ENCODE measurements at regions not wholly inside any gene's neighbourhood (a gene's known extent, or its start where the extent isn't known, plus 50 kb on each side); places are given as distances from the start of the nearest gene placed in this dataset.

DNA sequence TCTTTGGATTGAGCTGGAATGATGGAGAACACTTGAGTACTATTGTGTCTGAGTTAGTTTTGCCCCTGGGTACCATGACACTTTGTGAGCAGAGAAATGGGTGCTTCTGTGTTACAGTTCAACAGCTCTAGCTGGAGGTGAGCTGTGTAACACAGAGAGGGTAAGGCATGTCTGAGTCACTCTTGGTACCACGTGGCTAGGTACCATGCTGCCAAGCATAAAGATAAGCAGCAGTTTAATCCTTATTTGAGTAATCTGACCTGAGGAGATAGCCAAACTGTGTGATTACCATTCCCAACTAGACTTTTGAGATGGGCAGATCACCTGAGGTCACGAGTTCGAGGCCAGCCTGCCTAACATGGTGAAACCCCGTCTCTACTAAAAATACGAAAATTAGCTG lies 122.0 kb downstream of the OLFM4 start:
- no peak for DNase-seq

DNA sequence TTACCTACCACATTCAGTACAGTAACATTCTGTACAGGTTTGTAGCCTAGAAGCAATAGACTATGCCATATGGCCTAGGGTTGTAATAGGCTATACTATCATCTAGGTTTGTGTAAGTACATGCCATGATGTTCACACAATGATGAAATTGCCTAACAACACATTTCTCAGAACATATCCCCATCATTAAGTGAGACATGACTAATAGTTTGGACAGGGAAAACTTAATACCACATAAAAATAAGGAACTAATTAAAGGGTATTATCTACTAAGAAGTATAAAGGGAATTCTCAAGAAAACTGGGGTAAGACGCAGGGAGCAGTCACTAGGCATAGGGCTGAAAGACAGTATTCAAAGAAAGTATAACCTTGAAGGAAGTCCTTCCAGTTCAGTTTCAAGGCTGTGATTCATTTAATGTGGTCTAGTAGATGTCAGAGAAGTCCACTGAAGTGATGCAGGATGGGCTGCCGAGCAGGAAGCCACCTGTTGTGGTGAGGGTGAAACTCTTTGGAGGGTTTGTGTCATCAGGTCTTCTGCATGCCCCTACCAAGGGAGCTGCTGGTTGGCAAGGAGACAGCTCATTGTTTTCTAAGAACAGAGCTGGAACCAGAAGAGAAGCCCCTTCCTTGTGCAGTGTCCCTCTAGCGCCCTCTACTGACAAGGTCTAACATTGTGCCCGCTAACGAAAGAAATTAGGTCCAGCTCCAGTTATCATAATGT lies 122.9 kb downstream of the OLFM4 start:
- DNase-seq: peak; percentile 38 to 43

DNA sequence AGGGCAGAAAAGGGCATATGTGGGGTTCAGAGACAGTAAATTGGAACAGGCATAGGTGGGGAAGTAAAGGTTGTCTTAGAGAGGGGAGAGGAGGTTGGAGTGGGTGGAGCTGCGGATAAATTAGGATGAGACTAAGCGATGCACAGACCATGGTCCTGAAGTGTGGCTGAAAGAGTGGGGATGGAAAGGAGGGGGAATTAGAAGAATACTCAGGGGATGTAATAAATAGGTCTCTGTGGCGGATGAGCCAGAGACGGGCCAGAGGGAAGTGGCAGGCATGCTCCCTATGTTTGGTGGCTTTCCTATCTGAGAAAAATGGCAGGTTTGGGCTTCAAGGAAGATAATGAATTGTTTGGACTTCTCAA lies 123.4 kb downstream of the OLFM4 start:
- no peak for DNase-seq

DNA sequence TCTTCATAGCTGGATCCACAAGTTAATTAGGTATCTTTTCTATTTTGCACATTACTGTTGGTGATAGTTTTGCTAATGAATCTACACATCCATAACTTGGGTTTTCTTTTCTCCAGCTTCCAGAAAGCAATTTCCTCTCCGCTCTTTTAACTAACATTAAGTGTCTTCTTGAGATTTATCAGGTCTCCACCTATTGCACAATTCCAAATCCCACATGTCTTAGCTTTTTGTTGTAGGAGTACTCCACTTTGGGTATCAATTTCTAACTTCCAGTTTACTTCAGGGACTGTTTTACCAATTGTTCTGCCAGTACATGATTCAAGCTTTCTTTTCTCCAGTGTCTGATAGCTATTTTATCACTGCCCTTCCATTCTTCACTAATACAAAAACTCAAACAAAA lies 129.6 kb downstream of the OLFM4 start:
- DNase-seq: no peak

DNA sequence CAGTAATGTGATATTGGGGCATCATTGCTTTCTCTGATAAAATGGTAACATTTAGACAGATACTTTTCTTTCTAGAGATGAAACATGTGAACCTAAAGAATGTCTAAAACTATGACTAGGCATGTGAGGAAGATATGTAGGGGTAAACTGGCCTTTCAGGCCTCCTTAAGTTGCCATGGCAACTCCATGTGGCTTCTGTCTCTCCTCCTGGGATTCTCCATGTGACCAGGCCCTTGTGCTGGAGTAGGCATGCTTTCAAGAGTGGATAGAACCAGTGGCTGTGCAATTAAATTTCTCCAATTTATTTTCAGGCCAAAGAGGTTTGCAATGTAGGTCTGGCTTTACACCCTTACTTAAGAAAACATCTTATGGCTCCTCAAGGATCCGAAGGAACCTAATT lies 130.8 kb downstream of the OLFM4 start:
- no peak for DNase-seq

DNA sequence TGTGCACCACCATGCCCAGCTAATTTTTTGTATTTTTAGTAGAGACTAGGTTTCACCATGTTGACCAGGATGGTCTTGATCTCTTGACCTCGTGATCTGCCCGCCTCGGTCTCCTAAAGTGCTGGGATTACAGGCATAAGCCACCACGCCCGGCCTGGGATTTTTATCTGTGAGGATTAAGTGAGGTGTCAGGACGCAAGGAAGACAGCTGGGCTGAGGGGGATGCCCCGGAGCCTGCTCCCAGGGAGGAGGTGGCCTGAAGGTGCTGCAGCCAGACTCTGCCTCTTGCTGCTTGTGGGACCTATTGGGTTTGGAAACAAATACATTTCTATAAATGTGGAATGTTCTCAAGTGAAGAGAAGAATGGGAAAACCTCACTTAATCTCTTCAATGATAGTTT lies 131.6 kb downstream of the OLFM4 start:
- DNase-seq: no peak

DNA sequence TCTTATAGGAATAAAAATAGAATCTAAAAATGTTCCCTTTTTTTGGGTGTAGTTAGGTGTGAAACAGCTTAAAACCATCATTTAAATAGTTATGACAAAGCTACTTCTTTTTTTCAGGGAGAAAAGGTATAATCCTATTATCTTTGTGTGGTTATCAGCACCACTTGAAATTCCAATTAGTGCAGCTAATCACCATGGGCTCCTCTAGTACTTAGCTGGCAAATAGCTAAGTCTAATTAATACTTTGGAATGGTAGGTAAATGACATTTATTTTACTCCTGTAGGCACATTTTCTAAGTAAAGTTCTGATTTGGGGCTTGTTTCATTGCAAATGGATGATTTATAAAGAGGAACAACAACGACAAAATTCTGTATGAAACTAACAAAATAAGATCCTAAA lies 132.6 kb downstream of the OLFM4 start:
- DNase-seq: no peak

DNA sequence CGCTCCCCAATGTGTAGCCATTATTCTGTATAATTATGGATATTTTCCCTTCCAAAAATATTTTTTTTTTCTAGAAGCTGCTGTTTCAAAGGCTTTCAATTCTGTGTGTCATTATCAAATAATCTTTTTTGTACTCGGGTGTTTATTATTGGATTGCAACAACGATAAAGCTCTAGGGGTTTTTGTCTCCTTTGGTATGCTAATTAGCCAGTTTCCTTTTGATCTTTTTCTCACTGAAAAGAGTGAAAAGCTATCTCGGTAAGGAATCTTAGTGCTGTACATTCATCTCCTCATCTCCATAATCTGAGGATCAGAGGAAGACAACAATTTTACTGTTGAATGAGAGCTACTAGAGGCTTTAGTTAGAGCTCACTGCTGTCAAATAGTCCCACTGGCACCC lies 136.6 kb downstream of the OLFM4 start:
- no peak for DNase-seq

DNA sequence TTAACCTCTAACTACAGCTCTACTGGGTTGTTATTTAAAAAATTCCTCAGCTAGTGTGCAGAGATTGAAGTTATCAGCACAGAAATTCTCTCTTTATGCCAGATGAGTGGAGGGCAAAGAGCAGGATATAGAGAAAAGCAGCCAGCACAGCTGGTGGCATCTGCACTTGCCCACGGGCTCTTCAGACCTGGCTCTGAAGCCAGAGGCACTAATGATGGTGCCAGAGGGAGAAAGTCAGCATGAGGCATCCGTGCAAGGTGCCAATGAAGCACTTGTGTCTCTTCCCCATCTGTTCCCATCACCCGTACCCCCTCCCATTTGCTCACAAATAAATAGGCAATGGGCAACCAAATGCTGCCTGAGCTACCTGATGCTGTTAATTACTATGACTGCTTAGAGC lies 138.9 kb downstream of the OLFM4 start:
- DNase-seq: no peak

DNA sequence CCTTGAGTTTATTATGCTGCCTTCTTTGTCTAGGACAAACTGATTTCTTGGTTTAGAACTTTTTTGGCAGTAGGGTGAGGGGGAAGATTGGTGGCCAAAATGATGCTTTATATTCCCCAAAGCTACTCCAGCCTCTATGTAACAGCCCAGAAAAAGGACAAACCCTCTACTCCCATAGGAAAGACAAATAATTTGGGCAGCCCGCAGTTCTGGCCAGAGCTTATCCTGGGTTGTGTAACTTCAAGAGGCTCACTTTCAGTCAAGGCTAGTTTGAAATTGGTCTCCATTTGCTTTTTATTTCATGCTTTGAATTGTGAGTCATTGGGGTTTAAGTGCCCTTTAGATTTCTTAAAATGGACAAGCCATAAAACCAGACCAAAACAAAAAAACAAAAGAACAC lies 142.3 kb downstream of the OLFM4 start:
- DNase-seq: no peak

DNA sequence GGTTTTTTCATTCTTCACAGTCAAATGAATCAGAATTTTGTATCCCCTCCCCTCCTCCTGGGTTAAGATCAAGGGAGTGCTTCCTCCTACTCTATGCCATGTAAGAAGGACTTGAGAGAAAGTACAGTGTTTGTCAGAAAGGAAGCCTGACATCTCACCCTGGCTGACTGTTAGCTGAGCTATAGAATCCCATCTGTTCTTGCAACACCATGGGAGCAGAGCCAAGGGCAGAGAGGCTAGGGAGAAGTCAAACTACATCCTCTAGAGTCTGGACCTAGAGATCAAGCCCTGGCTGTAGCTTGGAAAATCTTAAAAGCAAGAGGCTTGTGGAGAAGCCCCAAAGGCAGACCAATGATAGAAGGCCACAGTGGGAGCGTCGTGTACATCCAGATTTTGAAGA lies 145.9 kb downstream of the OLFM4 start:
- DNase-seq: no peak

DNA sequence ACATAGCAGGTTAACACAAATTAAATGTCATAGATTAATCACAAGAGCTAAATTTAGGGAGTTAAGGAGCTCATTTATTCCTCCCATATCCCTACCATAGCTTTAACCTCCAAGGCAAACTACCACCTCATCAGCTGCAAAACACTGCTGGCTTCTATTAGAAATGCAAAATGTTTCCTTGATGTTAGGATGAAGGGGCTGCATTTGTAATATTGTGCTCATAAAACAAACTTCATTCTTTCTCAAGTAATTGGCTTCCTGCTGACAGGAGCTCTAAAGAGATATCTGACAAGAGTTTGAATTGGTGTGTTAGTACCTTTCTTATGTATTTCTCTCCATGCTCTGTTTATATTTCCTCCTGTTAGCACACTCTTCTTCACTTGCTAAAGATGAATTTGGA lies 152.1 kb downstream of the OLFM4 start:
- DNase-seq: no peak

DNA sequence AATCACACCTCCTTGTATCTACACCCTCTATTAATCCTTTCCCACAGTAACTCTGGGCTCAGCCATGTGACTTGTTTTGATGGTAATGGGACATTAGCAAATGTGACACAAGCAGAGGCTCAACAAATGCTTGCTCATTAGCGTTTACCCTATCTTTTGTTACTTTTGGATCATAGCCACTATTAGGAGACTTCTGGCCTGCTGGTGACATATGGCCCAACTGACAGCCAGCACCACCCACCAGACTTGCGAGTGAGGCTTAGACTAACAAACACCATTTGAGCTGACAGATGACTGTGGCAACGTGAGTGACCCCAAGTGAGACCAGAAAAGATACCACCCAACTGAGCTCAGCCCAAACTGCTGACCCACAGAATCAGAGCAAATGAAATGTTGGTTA lies 154.1 kb downstream of the OLFM4 start:
- no peak for DNase-seq

DNA sequence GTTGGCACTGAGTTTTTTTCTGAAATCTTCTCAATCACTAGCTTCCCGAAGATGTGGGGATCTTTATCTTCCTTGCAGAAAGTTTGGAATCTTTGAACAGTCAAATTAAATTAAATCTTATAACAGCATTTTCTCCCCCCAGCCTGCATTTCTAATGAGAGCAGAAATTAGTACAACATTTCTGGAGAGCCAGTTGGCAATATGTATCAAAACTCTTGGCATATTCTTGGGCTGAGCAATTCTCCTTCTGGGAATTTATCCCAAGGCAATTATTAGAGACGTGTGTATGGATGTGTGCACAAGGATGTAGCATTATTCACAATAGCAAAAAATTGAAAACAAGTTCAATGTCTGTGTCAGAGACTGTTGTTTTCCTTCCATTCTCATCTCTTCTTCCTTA lies 159.5 kb downstream of the OLFM4 start:
- no peak for DNase-seq

DNA sequence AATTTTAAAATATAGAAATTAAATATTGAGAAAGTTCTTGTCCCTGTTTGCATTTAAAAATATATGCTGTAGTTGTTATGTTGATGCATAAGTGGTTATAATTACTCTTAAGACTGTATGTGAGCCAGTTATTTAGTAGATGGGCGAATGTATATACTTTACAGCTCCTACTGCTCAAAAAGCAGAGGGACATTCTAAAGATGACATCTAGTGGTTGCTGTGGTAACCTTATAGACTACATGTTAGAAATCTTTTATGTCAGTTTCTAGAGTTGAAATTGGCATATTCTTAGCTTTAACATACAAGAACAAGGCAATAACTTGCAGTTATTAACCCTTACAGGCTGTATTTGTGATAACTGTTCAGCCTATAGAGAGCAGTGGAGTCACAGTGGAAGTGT lies 160.5 kb downstream of the OLFM4 start:
- DNase-seq: no peak

DNA sequence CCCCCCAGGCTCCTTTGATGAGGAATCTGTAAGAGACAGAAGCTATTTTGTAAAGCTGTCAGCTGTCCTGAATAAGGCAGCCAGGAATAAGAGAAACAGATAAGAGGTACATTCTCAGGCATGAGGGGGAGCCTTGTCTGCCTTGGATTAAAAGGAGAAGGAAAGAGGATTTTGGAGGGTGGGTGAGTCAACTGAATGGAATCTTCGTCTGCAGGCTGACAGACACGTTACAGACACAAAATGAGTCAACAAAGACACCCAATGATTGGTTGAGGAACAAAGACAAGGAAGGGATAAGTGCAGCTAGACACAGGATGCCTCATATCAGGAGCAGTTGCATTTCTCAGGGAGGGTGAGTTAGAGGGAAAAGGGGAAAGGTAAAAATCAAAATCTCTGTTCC lies 162.5 kb downstream of the OLFM4 start:
- DNase-seq: no peak

DNA sequence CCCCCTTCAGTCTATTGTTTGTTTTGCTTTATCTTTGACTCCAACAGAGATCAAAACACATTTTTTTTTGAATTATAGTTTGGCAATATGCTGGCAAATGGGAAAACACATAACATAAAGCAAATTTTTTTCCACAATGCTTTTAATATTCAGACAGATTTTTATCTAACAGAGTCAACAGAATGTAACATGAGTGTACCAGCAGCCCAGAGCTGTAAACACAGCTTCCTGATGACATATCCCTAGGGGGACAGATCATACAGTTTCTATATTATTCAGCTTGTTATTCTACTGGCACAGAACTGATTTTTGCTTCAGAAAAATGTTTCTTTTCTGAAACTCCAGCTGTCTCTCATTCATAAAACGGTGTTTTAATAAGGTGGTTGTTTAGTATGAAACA lies 168.8 kb downstream of the OLFM4 start:
- DNase-seq: no peak

DNA sequence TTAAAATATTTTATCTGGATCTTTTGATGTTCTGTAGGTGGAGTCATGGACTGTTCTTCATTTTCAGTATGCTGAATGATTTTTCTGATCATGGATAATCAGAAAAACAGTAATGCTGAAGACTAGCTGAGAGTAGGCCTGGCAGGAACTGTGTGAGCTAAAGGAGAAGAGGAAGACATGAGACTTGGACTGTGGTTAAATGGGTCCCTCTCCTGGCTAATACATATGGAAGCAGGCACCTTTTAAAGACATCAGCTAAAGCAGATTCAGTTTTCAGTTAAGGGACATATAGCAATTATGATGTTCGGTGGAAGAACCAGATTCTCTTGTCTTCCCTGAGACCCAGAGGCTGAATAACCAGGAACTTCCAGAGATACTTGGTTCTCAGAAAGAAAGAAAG lies 169.4 kb downstream of the OLFM4 start:
- no peak for DNase-seq

DNA sequence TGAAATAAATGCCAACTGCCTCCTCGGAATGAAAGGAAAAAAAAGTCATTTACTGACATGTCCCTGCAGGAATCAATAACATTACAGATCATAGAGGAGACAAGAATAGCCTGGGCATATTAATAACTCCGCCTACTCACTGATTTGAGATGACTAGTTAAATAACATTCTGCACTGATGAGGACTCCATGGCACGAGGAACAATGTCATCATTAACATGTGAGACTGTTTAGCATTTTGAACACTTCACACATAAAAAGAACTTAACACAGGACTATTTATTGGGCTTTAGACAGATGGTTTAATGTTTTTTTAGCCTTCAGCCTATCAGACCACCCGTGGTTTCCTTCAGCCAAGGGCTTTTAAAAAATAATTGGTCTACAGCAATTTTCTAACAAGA lies 170.1 kb downstream of the OLFM4 start:
- no peak for DNase-seq

DNA sequence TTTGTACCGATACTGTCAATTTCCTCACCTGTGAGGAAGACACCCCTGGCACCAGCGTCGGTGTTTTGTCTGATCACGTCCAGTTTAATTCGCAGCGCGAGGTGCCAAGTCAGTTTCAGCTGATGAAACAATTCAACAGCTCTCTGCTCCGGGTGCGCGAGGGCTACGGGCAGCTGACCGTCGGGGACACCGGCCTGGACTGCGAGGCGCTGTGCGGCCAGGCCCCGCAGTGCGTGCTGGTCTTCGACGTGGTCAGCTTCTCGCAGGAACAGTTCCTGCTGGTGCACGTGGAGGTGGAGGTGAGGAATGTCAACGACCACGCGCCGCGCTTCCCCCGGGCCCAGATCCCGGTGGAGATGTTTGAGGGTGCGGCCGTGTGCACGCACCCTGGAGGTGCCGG lies 171.5 kb downstream of the OLFM4 start:
- no peak for DNase-seq

DNA sequence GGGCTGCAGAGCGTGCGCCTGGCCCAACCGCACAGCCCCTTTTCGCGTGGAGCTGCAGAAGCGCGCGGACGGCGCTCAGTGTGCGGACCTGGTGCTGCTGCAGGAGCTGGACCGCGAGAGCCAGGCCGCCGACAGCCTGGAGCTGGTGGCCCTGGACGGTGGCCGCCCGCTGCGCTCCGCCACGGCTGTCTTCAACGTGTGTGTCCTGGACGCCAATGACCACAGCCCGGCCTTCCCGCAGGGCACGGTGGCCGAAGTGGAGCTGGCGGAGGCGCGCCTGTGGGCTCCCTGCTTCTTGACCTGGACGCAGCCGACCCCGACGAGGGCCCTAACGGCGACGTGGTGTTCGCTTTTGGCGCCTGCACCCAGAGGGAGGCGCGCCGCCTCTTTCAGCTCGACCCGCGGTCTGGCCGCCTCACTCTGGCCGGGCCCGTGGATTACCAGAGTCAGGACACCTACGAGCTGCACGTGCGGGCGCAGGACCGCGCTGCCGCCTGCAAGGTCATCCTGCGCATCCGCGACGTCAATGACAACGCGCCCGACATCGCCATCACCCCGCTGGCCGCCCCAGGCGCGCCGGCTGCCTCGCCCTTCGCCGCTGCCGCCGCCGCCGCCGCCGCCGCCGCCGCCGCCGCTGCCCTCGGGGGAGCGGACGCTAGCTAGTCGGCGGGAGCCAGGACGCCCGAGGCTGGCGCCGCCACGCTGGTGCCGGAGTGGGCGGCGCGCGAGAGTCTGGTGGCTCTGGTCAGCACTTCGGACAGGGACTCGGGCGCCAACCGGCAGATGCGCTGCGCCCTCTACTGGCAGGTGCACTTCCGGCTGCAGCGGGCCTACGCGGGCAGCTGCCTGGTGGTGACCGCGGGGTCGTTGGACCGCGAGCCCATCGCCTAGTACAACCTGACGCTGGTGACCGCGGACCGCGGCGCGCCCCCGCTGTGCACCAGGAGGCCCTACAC lies 172.2 kb downstream of the OLFM4 start:
- DNase-seq: peak; percentile 33 to 46

DNA sequence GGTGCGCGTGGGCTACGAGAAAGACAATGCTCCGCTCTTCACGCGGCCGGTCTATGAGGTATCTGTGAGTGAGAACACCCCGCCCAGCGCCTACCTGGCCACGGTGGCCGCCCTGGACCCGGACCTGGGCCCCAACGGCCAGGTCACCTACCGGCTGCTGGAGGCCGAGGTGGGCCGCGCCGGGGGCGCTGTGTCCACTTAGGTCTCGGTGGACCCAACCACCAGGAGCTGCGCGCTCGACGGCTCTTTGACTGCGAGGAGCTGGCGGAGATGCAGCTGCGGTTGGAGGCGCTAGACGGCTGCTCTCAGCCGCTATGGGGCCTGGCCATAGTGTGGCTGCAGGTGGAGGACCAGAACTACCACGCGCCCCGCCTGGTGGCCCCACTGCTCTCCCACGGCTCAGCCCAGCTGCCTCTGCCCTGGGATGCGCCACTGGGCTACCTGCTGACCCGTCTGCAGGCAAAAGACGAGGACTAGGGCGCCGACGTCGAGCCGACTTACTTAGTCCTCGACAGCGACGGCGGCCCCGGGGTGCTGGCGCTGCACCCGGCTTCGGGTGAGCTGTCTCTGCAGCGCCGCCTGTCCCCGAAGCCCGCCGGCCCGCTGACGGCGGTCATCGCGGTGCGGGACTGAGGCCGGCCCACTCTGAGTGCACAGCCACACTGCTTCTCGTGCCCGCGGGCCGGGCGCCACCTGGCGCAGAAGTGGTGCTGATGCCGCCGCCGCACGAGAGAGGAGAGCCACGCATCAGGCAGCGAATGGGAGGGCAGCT lies 173.0 kb downstream of the OLFM4 start:
- peak; percentile 15 to 16 for DNase-seq

DNA sequence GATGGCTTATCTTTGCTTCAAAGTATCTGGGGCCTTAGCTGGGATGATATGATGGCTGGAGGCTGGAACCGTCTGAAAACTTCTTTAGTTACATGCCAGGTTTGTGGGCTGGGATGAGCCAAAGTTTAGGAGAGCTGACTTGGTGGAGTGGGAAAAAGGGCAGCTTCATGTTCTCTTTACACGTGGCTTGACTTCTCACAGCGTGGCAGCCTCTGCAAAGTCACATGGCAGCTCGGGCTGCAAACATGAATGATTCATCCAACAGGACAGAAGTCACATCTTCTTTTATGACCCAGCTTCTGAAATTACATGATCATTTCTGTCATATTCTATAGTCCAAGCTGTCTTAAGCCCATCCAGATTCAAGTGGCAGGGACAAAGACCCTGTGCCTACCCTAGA lies 176.0 kb downstream of the OLFM4 start:
- DNase-seq: no peak

DNA sequence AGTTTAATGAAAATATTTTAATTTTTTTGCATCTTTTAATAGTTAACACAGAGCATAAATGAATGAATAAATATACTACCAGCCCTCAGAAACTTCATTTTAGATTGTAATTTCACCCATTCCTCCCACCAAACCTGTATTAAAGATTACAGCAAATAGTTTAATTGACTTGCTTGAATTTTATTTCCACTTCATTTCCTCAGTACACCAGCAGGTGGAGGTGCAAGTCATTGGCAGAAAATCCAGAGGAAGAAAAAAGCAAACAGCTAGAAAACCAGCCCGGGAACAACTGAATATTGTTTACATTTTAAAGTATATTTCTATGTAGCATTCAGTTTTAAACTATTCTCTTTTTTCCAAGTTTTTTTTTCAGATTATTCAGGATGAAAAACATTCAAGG lies 177.8 kb downstream of the OLFM4 start:
- DNase-seq: no peak
